ENCODE measurements at regions not wholly inside any gene's neighbourhood (a gene's known extent, or its start where the extent isn't known, plus 50 kb on each side); places are given as distances from the start of the nearest gene placed in this dataset.

GRCh38 chr5:66469684-66470083 is 126.5 kb upstream of the MAST4 start:
- DNase-seq, result no peak

DNA sequence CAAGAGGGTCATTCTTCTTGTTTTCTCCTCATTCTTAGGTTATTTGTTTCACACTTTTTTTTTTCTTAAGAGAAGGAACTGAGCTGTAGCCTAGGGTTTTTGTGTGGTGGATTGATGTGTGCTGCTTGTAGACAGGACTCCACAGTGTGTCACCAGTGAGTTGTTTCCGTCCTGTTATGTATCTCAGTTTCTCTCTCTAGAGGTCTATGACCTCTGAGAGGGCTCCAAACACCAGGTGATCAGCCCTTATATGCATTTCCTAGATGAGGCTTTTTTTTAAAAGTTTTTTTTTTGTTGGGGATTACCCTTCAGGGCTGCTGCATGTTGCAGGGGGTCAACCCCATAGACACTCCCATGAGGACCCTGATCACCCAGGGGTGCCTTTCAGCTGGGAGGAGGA is 124.2 kb upstream of the MAST4 start:
- DNase-seq, result no peak

- DNase-seq, result no peak
Measured at GRCh38 chr5:66475731-66476130, 120.5 kb upstream of the MAST4 start.

GRCh38 chr5:66477596-66477995 is 118.6 kb upstream of the MAST4 start:
- DNase-seq, result peak in 2 of 3 donors; percentile 7 to 35

DNA sequence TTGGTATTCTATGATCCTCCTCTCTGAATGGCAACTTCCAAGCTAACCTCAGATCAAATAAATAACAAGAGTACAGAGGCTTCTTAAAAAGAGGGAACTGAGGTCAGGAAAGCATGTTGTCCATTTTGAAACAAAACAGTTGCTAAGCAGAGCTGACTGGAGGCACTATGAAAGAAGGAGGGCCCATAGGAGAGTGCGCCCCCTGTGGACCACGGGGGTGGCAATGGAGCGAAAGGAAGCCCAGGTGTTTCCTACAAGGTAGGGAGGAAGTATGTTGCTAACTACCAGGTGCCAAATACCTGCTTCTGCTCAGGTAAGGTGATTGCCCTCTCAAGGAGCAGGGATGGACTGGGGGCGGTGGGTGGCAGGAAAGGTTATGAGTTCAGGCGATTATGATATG is 101.8 kb upstream of the MAST4 start:
- DNase-seq, result no peak

- DNase-seq, result no peak
Measured at GRCh38 chr5:66498791-66499207, 97.4 kb upstream of the MAST4 start.

GRCh38 chr5:66503203-66503789 is 92.9 kb upstream of the MAST4 start:
- DNase-seq, result no peak

- no peak for DNase-seq
Measured at GRCh38 chr5:66507106-66507505, 89.1 kb upstream of the MAST4 start.

- no peak for DNase-seq
Measured at GRCh38 chr5:66511491-66511890, 84.7 kb upstream of the MAST4 start.

DNA sequence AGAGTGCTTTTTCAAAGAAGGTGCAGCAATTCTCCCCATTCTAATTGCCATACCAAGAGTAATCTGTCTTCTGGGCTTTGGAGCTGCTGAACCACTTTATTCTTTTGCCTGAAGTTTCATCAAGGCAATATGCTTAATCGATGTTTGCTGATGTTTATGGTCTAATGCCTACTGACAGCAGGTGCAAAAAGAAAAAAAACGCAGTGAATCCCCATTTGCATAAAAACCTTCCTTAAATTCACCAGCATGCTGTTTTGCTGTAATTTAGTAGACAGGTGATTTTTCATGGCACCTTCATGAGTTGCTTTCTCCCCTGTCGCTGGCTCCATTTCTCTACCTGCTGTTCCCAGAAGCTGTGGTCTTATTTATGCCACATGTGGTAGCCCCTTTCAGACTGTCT is 83.1 kb upstream of the MAST4 start:
- DNase-seq, result no peak

GRCh38 chr5:66515209-66515608 is 81.0 kb upstream of the MAST4 start:
- no peak for DNase-seq

DNA sequence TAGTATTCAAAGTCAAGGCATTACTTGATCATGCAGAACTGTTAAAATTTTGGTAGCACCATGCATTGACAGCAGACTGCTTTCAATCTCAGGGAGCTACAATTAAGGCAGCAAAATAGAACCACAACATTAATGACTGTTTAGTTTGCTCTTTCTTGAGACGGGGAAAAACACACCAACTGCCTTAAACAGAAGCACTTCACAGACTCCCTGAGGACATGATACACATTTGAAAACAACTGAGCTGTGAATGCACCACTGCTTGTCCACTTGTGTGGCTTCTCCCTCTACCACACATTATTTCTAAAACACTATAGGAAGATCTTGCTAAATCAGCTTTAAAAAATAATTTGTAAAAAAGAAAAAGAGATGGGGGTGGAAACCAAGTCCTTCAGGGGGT is 79.6 kb upstream of the MAST4 start:
- no peak for DNase-seq

- DNase-seq, result no peak
Measured at GRCh38 chr5:66517351-66517750, 78.8 kb upstream of the MAST4 start.

DNA sequence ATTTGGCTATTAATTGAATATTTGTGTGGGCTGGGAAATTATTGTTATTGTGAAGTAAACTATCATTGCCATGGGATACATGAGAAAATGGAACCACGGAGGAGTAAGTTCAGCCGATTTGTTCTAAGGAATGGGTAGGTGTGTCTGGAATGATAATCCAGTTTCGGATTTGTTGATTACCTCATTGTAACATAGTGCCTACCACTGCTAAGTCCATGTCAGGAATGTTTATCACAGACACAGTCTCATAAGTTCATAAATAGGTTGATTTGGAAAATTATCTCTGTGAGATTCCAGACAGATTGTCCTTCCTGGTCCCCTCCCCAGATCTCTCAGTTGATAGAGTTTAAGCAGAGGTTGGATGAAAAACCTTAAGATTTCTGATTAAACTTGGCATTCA is 78.1 kb upstream of the MAST4 start:
- DNase-seq, result no peak

DNA sequence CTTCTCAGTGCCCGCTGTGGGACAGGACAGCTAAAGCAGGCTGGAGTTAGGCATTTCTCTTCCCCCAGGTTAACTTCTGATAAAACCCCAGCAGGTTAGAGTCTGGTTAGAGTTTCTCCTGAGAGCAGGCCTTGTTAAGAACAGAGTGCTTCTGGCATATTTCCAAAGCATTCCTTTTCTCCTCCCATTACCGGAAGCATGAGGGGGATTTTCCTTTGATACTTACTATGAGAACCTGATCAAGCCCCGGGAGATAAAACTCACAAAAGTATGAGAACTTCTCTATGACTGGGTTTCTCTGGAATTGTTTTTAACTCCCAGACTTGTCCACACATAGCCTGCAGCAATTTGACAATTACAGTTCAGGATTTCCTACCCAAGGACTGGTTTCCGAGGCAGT is 77.4 kb upstream of the MAST4 start:
- peak in 1 of 3 donors; percentile 11 for DNase-seq

GRCh38 chr5:66519626-66520025 is 76.6 kb upstream of the MAST4 start:
- no peak for DNase-seq

- DNase-seq, result no peak
Measured at GRCh38 chr5:66520854-66521253, 75.3 kb upstream of the MAST4 start.

GRCh38 chr5:66527478-66528035 is 68.6 kb upstream of the MAST4 start:
- DNase-seq, result peak; percentile 65 to 94 (median 90)

DNA sequence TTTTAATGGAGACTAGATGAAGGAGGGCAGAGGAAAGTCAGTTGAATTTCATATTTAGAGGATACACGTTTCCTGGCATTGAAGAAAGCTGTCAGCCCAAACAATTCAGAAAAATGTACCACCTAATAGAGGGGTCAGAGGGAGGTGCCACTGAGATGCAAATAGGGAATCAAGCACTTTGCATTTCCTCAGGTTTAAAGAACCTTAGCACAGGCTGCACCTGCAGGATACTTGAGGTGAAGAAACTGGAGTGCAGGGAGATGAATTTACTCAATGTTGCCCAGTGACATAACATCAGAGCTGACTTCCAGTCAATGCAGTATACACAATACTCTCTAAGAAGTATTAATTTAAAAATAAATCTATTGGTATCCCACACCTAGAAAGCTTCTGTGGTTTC is 67.0 kb upstream of the MAST4 start:
- DNase-seq, result no peak

DNA sequence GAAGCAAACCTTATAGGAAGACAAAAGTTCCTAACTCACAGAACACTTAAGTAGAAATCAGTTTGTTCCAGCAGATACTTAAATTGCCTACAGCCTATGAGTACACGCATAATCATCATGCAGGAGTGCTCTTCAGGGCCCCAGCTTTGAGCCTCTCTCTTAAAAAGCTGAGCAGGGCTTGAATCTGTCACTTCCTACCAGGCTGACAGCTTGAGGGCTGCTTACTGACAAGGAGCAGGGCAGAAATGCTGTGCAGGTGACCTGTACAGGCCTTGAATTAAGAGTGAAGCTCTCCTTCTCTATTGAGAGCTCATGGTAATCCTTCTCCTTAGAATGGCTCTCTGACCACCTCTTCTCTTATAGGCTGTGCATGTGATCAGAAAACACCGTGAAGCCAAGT is 66.5 kb upstream of the MAST4 start:
- no peak for DNase-seq

- DNase-seq, result no peak
Measured at GRCh38 chr5:66538126-66538525, 58.1 kb upstream of the MAST4 start.

DNA sequence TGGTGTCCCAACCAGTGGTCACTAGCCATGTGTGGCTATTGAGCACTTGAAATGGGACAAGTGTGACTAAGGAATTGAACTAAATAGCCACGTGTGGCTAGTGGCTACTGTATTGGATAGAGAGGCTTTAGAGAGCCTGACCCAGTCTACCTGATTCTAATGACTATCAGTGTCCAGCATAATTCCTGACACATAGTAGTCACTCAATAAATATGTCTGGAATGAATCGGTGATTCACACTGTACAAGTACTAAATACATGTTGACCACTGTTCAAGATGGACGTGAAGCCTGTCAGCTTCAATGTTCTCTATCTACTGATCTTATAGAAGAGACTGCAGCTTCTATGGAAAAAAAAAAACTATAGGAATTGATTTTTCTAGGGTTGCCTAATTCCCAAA is 57.7 kb upstream of the MAST4 start:
- no peak for DNase-seq

DNA sequence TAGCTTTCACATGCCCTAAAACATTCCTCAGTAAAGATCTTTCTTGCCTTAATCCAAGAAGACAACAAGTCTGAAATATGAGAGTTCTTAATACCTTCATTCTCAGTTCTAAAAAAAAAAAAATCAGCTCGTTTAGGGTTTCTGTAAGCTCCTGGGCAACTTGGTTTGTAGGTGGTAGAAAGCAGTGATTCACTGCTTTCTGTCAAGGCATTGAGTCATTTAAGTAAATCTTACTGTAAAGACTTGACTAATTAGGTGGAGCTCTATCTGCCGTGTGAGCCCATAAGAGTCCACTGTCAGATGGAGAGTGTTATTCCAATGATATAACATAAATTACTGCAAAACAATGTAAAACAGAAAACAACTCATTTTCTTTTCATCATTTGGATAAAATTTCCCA is 56.1 kb upstream of the MAST4 start:
- no peak for DNase-seq

DNA sequence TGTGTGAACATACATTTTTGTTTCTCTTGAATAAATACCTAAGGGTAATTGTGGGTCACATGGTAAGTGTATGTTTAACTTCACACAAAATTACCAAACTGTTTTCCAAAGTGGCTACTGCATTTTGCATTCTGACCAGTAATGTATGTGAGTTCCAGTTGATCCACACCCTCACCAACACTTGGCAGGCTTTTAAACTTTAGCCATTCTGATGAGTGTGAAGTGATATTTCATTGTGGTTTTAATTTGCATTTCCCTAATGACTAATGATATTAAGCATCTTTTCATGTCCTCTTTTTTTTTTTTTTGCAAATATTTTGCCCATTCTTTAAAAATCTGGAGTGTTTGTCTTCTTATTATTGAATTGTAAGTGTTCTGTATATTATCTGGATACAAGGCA is 53.5 kb upstream of the MAST4 start:
- DNase-seq, result no peak
